ENCODE measurements at regions not wholly inside any gene's neighbourhood (a gene's known extent, or its start where the extent isn't known, plus 50 kb on each side); places are given as distances from the start of the nearest gene placed in this dataset.

DNA sequence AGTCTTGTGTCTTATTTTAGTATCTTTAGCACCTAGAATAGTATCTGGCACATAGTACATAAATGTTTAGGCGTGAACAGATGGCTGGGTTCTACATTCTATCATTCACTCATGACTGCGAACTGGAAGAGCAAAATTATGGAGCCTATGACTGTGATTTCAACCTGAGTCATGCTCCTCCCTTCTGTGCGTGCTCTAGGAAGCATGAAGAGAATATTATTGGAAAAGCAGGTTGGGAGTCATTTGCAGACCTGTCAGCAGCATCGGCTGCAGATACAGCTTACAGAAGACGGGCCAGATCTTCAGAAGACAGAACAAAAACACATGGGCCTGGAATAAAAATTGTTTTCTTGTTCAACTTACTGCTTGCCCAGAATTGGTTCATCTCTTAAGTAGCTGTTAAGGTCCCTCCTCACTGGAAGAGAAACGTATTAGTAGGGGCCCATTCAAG lies 344.0 kb upstream of the USP24 start:
- Histone ChIP-seq H3K27me3 (no peaks in the 10 kb centered on the region), H3K9me3 (no peaks in the 10 kb centered on the region), H3K4me1 (no peaks in the 10 kb centered on the region), H3K4me3 (no peak overlapping the region), H3K27ac (no peak overlapping the region), H3K36me3 (ENCODE audit: low read depth, missing control alignments) (no peaks in the 10 kb centered on the region)
- intact Hi-C loops (cut with DNase I; ENCODE audit: low total_unique reads): no loop called here
- no peak for TF ChIP-seq CTCF (IDR thresholded peaks at IDR 0.05)
- no peak for TF ChIP-seq POLR2A (IDR thresholded peaks at IDR 0.05)
- 76% methylated on average over 6 of the region's 6 CpGs for WGBS, 2 donors
- DNase-seq: no peak

DNA sequence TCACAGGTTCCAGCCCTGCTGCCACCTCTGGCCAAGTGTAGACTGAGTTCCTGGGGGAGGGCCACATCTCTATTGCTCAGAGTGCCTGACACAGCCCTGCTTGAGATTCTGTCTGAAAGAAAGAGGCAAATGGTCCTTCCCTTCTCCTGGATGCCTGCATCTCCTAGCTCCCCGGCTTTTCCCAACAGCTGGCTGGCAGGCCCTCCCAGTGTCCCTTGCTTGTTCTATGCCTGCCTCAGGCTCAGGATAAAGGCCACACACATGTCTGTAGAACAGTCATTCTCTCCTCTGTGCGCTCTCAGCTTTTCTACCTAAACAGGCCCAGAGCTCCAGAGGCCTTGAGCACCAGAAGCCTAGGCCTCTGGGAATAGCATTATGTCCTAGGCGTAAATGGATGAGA lies 343.4 kb upstream of the USP24 start:
- intact Hi-C loops (cut with DNase I; ENCODE audit: low total_unique reads): no loop called here
- Histone ChIP-seq H3K27ac (no peak overlapping the region), H3K36me3 (ENCODE audit: low read depth, missing control alignments) (no peaks in the 10 kb centered on the region), H3K4me3 (no peak overlapping the region), H3K4me1 (no peaks in the 10 kb centered on the region), H3K9me3 (no peaks in the 10 kb centered on the region), H3K27me3 (no peaks in the 10 kb centered on the region)
- DNase-seq: no peak
- TF ChIP-seq POLR2A (IDR thresholded peaks at IDR 0.05) (no peak), CTCF (IDR thresholded peaks at IDR 0.05) (no peak)
- 93 to 94% methylated on average over 2 to 3 of the region's 3 CpGs for WGBS, 2 donors

DNA sequence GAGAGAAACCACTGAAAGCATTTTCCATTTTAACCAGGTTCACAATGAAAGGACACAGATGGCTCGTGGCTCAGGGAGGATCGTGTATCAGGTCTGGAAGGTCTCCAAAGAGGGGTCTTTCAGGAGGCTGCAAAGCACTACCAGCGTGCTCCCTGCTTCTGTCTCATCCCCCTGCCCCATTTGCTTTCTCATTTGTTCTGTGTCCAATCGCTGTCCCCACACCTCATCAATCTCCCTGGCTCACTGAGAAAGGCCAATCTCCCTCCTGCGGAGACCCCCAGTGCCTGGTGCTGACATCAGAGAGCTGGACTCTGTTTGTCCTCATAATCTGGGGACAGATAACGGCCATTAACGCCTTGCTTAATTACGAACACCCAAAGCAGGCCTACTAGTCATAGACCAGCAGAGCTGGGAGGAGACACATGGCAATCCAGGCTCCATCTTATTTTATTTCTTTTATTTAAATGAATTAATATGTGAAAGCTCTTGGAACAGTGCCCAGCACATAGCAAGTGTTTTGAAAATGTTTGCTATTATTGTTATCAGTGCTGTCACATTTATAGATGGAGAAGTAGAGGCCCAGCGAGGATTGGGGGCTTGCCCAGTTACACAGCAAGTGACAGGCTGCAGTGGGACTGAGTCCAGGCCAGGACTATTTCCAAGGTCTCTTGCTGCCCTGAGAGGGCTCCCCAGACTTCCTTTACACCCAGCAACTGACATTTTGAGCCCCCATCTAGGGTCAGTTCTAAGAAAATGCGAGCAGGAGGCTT lies 341.0 kb upstream of the USP24 start:
- Histone ChIP-seq H3K36me3 (ENCODE audit: low read depth, missing control alignments) (no peaks in the 10 kb centered on the region), H3K27me3 (no peaks in the 10 kb centered on the region), H3K9me3 (no peaks in the 10 kb centered on the region), H3K4me3 (no peak overlapping the region), H3K27ac (no peak overlapping the region), H3K4me1 (no peaks in the 10 kb centered on the region)
- TF ChIP-seq POLR2A (IDR thresholded peaks at IDR 0.05): no peak
- TF ChIP-seq CTCF (IDR thresholded peaks at IDR 0.05): no peak
- WGBS, 2 donors: 88 to 91% methylated on average over 10 of the region's 10 CpGs
- DNase-seq: no peak
- intact Hi-C loops (cut with DNase I; ENCODE audit: low total_unique reads): no loop called here

DNA sequence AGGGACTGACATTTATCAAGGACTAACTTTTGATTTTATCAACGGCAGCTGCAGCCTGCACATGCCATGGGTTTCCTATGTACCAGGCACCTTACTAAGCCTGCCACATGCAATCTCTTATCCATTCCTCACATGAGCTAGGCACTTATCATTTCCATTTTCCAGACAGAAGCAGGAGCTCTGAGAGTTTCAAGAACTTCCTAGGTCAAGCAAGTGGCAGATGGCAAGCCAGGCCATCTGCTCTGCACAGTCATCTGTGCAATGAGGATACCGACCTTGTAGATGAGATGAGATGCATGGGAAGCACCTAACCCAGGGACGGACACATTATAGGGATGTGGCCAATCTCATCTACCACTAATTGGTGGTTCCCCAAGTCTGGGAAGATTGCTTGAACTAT lies 339.4 kb upstream of the USP24 start:
- Histone ChIP-seq H3K4me1 (no peaks in the 10 kb centered on the region), H3K27me3 (no peaks in the 10 kb centered on the region), H3K27ac (no peak overlapping the region), H3K36me3 (ENCODE audit: low read depth, missing control alignments) (no peaks in the 10 kb centered on the region), H3K4me3 (no peak overlapping the region), H3K9me3 (no peaks in the 10 kb centered on the region)
- no peak for TF ChIP-seq CTCF (IDR thresholded peaks at IDR 0.05)
- no peak for TF ChIP-seq POLR2A (IDR thresholded peaks at IDR 0.05)
- WGBS, 2 donors: 84 to 92% methylated on average over 3 of the region's 3 CpGs
- intact Hi-C loops (cut with DNase I; ENCODE audit: low total_unique reads): no loop called here
- no peak for DNase-seq

- no peak for DNase-seq
- Histone ChIP-seq H3K9me3 (no peaks in the 10 kb centered on the region), H3K27ac (no peak overlapping the region), H3K4me1 (no peaks in the 10 kb centered on the region), H3K4me3 (no peak overlapping the region), H3K27me3 (no peaks in the 10 kb centered on the region), H3K36me3 (ENCODE audit: low read depth, missing control alignments) (no peaks in the 10 kb centered on the region)
- intact Hi-C loops (cut with DNase I; ENCODE audit: low total_unique reads): no loop called here
- TF ChIP-seq CTCF (IDR thresholded peaks at IDR 0.05) (no peak), POLR2A (IDR thresholded peaks at IDR 0.05) (no peak)
- WGBS, 2 donors: 85 to 100% methylated on average over 3 of the region's 3 CpGs
Observed at GRCh38 chr1:55552636-55553035, 337.5 kb upstream of the USP24 start.

Measured in testis (tissue), 2 donors.